HG02943 (cell line): ENCODE measurements at regions not wholly inside any gene's neighbourhood (a gene's known extent, or its start where the extent isn't known, plus 50 kb on each side); places are given as distances from the start of the nearest gene placed in this dataset.
"Not testable (repeated sequence)": the region's sequence is repeated elsewhere in the genome, so short reads cannot be mapped to it uniquely, and the experiment has no call there.

Experiments used
- ATAC-seq: cut with Tn5 transposase; IDR thresholded peaks from one replicate; pipeline ENCODE4 v1.9.1; 2021; ENCODE audit warnings: mild to moderate bottlenecking, low read depth, moderate library complexity; ENCODE audit not compliant: unreplicated experiment

DNA sequence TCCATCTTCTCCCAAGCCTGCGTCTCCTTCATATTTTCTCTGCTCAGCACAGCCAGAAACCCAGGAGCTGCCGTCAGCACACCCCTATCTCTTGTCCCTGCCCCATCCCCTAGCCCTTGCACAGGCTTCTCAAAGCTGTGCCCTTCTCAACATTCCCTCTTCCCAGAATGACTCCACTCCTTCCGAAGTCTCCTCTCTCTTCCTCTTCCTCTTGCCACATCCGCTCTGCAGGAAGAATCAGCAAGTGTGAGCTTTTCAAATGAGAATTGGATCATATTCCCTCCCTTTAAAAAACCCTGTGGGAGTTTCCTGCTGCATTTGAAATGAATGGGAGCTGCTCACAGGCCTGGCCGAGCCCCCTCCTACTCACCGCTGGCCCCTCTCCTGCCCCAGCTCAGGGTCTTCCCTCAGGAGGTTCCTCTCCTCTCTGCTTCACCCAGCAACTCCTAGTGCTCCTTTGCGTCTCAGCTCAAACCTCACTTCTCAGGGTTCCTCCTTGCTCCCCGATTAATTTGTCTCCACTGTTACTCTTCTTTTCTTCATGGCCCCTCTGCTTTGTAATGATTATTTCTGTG lies 528.5 kb upstream of the CCDC196 start:
- no peak for ATAC-seq

DNA sequence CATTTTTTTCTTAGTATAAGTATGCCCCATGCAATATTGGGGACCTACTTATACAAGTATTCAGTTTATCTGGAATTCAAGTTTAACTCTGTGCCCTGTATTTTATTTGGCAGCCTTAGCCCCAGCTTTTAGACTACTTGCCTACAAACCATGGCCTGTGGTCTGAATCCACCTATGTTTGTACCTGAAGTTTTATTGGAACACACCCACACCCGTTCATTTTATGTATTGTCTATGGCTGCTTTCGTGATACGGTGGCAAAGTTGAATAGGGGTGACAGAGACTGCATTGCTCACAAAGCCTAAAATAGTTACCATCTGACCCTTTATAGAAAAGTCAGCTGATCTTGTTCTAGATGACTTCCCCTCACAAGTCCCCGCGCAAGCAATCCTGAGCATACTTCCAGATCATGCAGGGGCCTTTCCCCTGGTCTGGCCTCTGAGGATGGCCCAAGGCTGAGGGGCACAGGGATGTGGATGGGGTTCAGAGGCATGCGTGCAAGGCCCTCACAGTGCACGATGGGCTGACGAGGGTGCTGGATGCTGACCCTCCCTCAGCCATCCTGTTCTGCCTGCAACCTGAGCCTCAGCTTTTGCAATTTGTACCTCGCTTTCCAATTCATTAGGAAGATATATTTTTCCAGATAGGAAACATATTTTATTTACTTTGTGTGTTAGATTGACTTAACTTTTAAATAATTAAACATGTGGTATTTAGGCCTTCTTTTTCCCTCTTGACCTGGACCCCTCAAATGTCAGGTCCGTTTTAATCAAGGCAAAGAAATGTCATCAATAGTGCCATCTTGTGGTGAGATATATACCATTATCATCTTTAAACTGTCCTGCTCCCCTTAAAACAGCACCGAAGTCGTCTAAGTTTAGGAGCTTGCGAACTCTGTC lies 527.3 kb upstream of the CCDC196 start:
- peak; percentile 39 for ATAC-seq

DNA sequence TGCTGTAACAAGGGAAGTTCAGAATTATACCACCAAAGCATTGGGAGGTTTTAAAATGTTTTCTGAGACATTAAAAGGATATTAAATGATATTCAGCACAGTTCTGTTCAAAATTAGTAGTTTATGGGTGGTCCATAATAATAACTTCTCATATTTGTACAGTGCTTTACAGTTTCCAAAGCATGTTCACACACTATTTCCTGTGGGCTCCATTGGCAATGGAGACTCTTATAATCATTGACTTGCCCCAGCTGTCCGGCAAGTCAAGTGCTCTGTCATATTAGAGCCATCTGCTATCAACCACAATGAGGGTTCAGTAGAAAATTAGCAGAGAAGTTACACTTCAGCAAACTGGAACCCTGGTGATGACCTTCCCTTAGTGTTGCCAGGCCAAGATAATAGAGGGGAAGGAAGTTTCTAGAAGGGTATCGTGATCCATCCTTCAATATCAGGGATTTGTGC lies 526.6 kb upstream of the CCDC196 start:
- peak; percentile 83 for ATAC-seq

- no peak for ATAC-seq
Measured at GRCh38 chr14:65961004-65961403, 525.2 kb upstream of the CCDC196 start.

DNA sequence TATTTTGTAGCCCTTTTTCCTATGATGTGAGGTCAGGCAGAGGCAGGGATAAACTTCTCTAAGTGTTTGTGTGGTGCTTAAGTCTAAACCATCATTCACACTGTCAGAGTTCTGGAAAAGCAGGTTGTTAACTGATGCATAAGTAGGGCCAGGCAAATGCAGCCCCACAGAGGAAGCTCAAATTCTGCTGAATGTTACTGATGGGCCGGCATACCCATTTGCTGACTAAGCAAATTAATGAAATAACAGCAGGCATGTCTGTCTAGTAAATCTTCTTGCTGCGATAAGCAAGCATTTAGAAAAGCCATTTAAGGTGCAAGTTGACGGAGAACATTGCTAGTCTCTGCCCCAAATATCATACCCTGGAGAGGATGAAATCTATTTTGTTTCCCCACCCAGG lies 523.2 kb upstream of the CCDC196 start:
- ATAC-seq: no peak

GRCh38 chr14:65964366-65964765 lies 521.8 kb upstream of the CCDC196 start:
- ATAC-seq: no peak

- no peak for ATAC-seq
Measured at GRCh38 chr14:65966188-65966587, 520.0 kb upstream of the CCDC196 start.

- ATAC-seq: no peak
Measured at GRCh38 chr14:65972346-65972870, 513.8 kb upstream of the CCDC196 start.

- ATAC-seq: no peak
Measured at GRCh38 chr14:65972891-65973290, 513.3 kb upstream of the CCDC196 start.

DNA sequence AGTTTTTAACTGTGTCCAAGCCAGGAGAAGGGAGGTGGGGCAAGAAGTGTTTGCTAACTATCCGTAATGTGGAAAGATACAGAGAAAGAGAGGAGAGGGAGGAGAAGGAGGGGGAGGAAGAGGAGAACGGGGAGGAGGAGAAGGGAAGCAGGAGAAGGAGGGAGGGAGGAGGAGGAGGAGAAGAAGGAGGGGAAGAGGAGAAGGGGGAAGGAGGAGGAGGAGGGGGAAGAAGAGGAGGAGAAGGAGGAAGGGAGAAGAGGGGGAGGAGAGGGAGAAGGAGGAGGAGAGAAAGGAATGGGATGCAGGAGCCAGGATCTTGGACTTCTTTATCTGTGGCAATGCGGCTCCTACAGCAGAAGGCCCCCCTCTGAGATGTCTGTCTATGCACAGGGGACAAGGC lies 510.3 kb upstream of the CCDC196 start:
- ATAC-seq: no peak

GRCh38 chr14:65976761-65977404 lies 509.3 kb upstream of the CCDC196 start:
- no peak for ATAC-seq

- ATAC-seq: no peak
Measured at GRCh38 chr14:65981192-65981843, 504.9 kb upstream of the CCDC196 start.

DNA sequence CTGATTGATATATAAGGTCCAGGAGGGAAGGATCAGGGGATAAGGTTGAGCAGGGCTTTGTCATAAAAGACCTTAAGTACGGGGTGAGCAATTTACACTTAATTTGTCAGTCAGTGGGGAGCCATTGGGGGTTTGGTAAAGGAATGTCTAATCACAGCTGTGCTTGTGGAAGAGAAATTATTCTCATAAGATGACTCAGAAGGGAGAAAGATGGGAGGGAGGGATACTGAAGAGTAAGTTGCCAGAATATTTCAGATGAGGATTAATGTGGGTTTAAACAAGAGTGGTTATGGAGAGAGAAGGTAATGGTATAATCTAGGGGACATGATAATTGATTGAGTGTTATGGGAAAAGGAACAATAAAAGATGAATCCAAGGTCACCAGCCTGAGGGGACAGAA lies 500.1 kb upstream of the CCDC196 start:
- ATAC-seq: no peak

GRCh38 chr14:65989981-65990380 lies 496.2 kb upstream of the CCDC196 start:
- no peak for ATAC-seq

- ATAC-seq: no peak
Measured at GRCh38 chr14:65991104-65991503, 495.1 kb upstream of the CCDC196 start.

- not testable (repeated sequence) for ATAC-seq
Measured at GRCh38 chr14:65991935-65992334, 494.2 kb upstream of the CCDC196 start.

DNA sequence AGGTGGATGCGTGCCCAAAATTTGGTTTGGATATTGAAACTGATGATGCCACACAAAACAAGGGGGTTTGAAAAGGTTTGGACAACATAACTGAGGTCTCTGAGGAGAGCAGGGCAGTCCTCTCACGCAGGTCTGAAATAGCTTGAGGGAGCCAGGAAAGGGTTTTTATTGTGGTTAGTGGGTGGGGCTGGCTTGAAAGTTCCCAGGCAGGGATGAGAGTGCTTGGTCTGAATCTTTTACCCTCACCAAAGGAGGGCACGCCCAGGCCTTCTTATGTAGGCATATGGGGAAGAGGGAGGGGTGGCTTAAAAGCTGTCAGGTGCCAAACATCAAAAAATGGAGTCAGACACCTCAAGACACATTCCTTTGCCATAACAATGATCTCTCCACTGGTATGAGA lies 493.1 kb upstream of the CCDC196 start:
- no peak for ATAC-seq

GRCh38 chr14:65993996-65994395 lies 492.2 kb upstream of the CCDC196 start:
- ATAC-seq: no peak

GRCh38 chr14:65997347-65997746 lies 488.8 kb upstream of the CCDC196 start:
- ATAC-seq: no peak

GRCh38 chr14:65999865-66000264 lies 486.3 kb upstream of the CCDC196 start:
- no peak for ATAC-seq

DNA sequence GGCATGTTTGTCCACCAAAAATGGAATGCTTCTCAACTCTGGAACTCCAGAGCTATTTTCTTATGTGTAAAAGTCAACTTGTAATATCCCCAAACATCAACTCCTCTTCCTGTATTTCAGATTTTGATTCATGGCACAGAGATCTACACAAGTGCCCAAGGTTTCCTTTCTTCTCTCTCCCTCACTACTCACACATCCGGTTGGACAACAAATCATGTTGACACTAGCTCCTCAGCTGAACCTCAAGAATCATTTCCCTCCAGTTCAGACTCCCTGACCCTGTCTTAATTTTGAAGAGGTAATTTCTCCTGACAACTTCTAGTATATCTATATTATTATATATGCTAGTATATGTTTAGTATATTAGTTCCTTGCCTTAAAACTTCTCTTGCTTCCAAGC lies 485.4 kb upstream of the CCDC196 start:
- ATAC-seq: no peak
